ENCODE measurements at regions not wholly inside any gene's neighbourhood (a gene's known extent, or its start where the extent isn't known, plus 50 kb on each side); places are given as distances from the start of the nearest gene placed in this dataset.

DNA sequence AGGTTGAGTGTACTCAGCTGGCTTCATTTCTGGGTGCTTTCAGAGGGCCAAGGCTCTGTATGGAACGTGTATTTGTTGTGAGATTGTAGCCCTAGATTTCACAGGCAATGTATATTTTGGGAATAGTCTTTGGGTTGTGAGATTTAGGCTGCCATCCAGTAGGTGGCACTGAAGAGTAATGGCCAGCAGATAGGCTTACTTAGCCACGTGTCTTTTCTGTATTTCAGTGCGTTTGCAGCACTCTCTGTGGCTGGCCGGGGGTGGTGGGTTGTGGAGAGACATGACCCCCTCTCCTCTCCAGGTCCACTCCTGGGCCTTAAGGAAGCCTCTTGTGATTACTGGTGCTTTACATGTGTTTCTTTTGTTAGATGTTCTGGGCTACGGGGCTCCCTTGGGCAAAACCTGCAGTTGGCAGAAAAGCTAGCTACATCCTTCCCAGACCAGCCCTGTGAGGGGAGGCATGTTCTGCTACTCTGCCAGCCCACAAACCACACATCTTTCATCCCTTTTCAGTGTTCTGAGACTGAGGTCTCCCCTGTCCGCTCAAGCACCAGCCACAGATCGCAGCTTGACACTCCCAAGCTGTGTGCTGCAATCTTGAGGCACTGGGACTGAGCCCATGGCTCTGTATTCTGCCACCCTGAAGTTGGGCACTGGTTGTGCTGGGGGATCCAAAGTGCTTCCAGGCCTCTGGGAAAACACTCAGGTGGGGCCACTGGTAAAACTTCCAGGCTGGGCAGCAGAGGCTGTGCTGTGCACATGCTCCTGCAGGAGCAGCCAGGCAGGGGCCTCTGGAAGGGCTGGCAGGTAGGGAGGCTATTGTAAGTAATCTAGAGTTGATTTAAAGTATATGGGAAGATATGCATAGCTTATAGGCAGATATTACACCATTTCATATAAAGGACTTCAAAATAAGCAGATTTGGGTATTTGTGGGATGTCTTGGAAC lies 1096.8 kb upstream of the PCDH20 start:
- BruUV-seq (replicated peaks): no TSS peak
- no peaks in the 10 kb centered on the region for H3K9me3 ChIP-seq (ENCODE audit: control insufficient read depth, insufficient read depth, low read length)
- H4K91ac ChIP-seq (ENCODE audit: insufficient read depth, low read depth, low read length): no peak overlapping the region
- no peak overlapping the region for H3K23ac ChIP-seq (ENCODE audit: low read depth, low read length)
- dilution Hi-C loops (cut with HindIII; ENCODE audit: low sequenced_read_pairs, unreplicated experiment): no loop called here
- no peaks in the 10 kb centered on the region for H3K36me3 ChIP-seq (ENCODE audit: control insufficient read depth, insufficient read depth, low read length)
- H3K4me2 ChIP-seq (ENCODE audit: low read depth, low read length): no peak overlapping the region
- H3K4ac ChIP-seq (ENCODE audit: low read depth, low read length): no peak overlapping the region; the same call in 1 of the 2 replicates
- H3K79me1 ChIP-seq (ENCODE audit: low read depth in 1 of 2, low read length in 2 of 2): no peaks in the 10 kb centered on the region
- no peak overlapping the region for H3K14ac ChIP-seq (replicated peaks; ENCODE audit: low read depth, low read length)
- H3K4me3 ChIP-seq (ENCODE audit: insufficient read depth, low read depth, low read length): no peak overlapping the region
- H2BK15ac ChIP-seq (ENCODE audit: low read depth, low read length): no peak overlapping the region
- 80% methylated on average over 2 of the region's 7 CpGs; no CpG with 5 or more reads in 1 of the 2 experiments for WGBS, 2 experiments (ENCODE audit: extremely low coverage in 2 of 2, insufficient read length in 1 of 2)
- ChIA-PET CTCF (interaction anchor here (0.9 to 1.2 kb wide), 3 partner anchors 8 to 17 kb away, joined by 3 to 5 read pairs (median 5); no protein-coding TSS in a partner anchor), POLR2A (ENCODE audit: unreplicated experiment) (interaction anchor here (0.6 kb wide), 1 partner anchor 373 kb away, joined by 6 read pairs; no protein-coding TSS in a partner anchor)
- DNase-seq: peak; percentile 32
- no peak overlapping the region for H3K27ac ChIP-seq (ENCODE audit: insufficient read depth, low read length)
- H2AK9ac ChIP-seq (replicated peaks; ENCODE audit: low read depth, low read length, poor library complexity): no peak overlapping the region
- no peak overlapping the region for H2BK5ac ChIP-seq (ENCODE audit: low read depth, low read length, poor library complexity, severe bottlenecking)
- intact Hi-C loops (cut with micrococcal nuclease): no loop called here
- H3K27me3 ChIP-seq (ENCODE audit: control insufficient read depth, insufficient read depth, low read length): no peaks in the 10 kb centered on the region
- no peak overlapping the region for H4K5ac ChIP-seq (ENCODE audit: low read depth, low read length)
- no peak overlapping the region for H4K8ac ChIP-seq (ENCODE audit: low read depth in 2 of 2, low read length in 2 of 2)
- H2BK20ac ChIP-seq (ENCODE audit: low read depth, low read length): no peak overlapping the region
- no peak overlapping the region for H3K56ac ChIP-seq (ENCODE audit: extremely low read depth, insufficient read depth, low read length)
- no peaks in the 10 kb centered on the region for H3K9me1 ChIP-seq (ENCODE audit: insufficient read depth, low read length)
- H3K9ac ChIP-seq (ENCODE audit: low read depth, low read length): no peak overlapping the region
- peak overlapping the region; percentile 3 for H2AFZ ChIP-seq (replicated peaks; ENCODE audit: low read length, poor library complexity)
- H4K20me1 ChIP-seq (ENCODE audit: insufficient read depth, low read length): no peaks in the 10 kb centered on the region
- H3K18ac ChIP-seq (ENCODE audit: low read depth, low read length): no peak overlapping the region
- H2AK5ac ChIP-seq (ENCODE audit: low read depth, low read length): no peak overlapping the region
- in situ Hi-C loops (cut with MboI; ENCODE audit: low sequenced_read_pairs): no loop called here
- no peaks in the 10 kb centered on the region for H3K4me1 ChIP-seq (ENCODE audit: control insufficient read depth, insufficient read depth, low read length)
- no peak overlapping the region for H2BK120ac ChIP-seq (ENCODE audit: low read depth, low read length)
- ATAC-seq (ENCODE audit: low read depth): peak; percentile 65; the same call in 1 of the 2 replicates
- TF ChIP-seq SMC3 (IDR thresholded peaks at IDR 0.05; ENCODE audit: low read depth, low read length): peak; percentile 31; the same call in 1 of the 2 replicates
- TF ChIP-seq, protein P1, sequence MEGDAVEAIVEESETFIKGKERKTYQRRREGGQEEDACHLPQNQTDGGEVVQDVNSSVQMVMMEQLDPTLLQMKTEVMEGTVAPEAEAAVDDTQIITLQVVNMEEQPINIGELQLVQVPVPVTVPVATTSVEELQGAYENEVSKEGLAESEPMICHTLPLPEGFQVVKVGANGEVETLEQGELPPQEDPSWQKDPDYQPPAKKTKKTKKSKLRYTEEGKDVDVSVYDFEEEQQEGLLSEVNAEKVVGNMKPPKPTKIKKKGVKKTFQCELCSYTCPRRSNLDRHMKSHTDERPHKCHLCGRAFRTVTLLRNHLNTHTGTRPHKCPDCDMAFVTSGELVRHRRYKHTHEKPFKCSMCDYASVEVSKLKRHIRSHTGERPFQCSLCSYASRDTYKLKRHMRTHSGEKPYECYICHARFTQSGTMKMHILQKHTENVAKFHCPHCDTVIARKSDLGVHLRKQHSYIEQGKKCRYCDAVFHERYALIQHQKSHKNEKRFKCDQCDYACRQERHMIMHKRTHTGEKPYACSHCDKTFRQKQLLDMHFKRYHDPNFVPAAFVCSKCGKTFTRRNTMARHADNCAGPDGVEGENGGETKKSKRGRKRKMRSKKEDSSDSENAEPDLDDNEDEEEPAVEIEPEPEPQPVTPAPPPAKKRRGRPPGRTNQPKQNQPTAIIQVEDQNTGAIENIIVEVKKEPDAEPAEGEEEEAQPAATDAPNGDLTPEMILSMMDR (conservative IDR thresholded peaks at IDR 0.05; ENCODE audit: low read depth, low read length): peak; percentile 54
- TF ChIP-seq MXI1 (IDR thresholded peaks at IDR 0.05; ENCODE audit: borderline replicate concordance, low read depth, low read length): no peak
- no peak for TF ChIP-seq CHD1 (IDR thresholded peaks at IDR 0.05; ENCODE audit: low read depth, low read length)
- no peak for TF ChIP-seq MAZ (IDR thresholded peaks at IDR 0.05; ENCODE audit: borderline replicate concordance, low read depth, low read length)
- TF ChIP-seq, protein P2, sequence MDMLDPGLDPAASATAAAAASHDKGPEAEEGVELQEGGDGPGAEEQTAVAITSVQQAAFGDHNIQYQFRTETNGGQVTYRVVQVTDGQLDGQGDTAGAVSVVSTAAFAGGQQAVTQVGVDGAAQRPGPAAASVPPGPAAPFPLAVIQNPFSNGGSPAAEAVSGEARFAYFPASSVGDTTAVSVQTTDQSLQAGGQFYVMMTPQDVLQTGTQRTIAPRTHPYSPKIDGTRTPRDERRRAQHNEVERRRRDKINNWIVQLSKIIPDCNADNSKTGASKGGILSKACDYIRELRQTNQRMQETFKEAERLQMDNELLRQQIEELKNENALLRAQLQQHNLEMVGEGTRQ (IDR thresholded peaks at IDR 0.05; ENCODE audit: low read depth, low read length): peak; percentile 25; the same call in 1 of the 2 replicates
- TF ChIP-seq RCOR1 (IDR thresholded peaks at IDR 0.05; ENCODE audit: insufficient replicate concordance, low read length): no peak
- no peak for TF ChIP-seq FOS (IDR thresholded peaks at IDR 0.05; ENCODE audit: low read depth, low read length)
- no peak for TF ChIP-seq MAFK (IDR thresholded peaks at IDR 0.05; ENCODE audit: low read depth, low read length)
- no peak for TF ChIP-seq BHLHE40 (IDR thresholded peaks at IDR 0.05; ENCODE audit: low read depth, low read length)
- no peak for TF ChIP-seq CEBPB (IDR thresholded peaks at IDR 0.05; ENCODE audit: low read depth, low read length)
- peak; percentile 55 for TF ChIP-seq RAD21 (IDR thresholded peaks at IDR 0.05; ENCODE audit: low read length)
- no peak for TF ChIP-seq NFE2L2 (IDR thresholded peaks at IDR 0.05; ENCODE audit: low read depth, low read length)
- TF ChIP-seq POLR2A (IDR thresholded peaks at IDR 0.05; ENCODE audit: low read depth, low read length): no peak
